Fibroblast of lung (primary cell): ENCODE measurements at regions not wholly inside any gene's neighbourhood (a gene's known extent, or its start where the extent isn't known, plus 50 kb on each side); places are given as distances from the start of the nearest gene placed in this dataset.

Experiments used
- CTCF ChIP-seq, 2 donors: IDR thresholded peaks in 1 of 2; conservative IDR thresholded peaks in 1 of 2; 1 replicate in 1 of 2; 2 replicates in 1 of 2; pipeline ENCODE4 v1.5.1; 2011 to 2012; ENCODE audit warnings: low read length in 2 of 2, control low read depth in 1 of 2, inconsistent platforms in 1 of 2, low read depth in 1 of 2, mild to moderate bottlenecking in 1 of 2
- EZH2 ChIP-seq: IDR thresholded peaks from 2 replicates; pipeline ENCODE4 v1.5.1; 2012; ENCODE audit warnings: low read length, control low read depth, mild to moderate bottlenecking; ENCODE audit errors: missing control alignments

DNA sequence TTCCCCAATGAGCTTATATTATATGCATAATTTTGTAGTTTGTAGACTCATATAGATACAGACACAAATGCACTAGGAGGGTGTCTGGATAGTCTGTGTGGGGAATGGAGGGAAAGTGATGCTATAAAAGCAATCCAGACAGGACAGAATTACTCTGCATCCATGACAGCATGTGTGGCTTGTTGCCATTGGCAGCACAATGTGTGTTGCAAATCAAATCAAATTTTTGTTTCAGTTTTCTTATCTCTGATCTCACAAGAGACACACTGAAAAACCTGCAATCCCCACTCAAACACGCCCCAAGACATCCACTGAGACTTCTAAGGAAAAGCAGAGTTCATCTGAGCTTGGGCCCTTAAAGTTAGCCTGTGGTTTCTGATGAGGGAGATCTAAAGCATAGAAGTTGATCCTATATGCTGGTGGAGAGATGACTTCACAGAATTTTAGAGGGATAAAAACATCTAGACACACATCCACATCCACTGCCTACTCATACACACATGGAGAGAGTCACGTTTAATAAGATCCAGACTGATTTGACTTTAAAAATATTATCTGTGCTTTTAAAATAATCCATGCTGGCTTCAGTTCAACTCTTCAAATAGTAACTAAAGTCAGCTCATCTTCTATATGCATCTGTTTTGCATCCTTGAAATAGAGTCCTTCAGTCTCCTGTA lies 313.0 kb upstream of the PLXNA2 start:
- TF ChIP-seq CTCF (conservative IDR thresholded peaks at IDR 0.05 in 1 of 2, IDR thresholded peaks at IDR 0.05 in 1 of 2; ENCODE audit: low read depth in 1 of 2, low read length in 2 of 2) (no peak), EZH2 (no peak)
